ENCODE measurements at regions not wholly inside any gene's neighbourhood (a gene's known extent, or its start where the extent isn't known, plus 50 kb on each side); places are given as distances from the start of the nearest gene placed in this dataset.
"Not testable (repeated sequence)": the region's sequence is repeated elsewhere in the genome, so short reads cannot be mapped to it uniquely, and the experiment has no call there.

- H3K4me1 ChIP-seq (ENCODE audit: insufficient read depth, low read length) = no peaks in the 10 kb centered on the region
- H3K36me3 ChIP-seq (ENCODE audit: insufficient read depth, low read length) = no peaks in the 10 kb centered on the region
- TF ChIP-seq CTCF (IDR thresholded peaks at IDR 0.05; ENCODE audit: extremely low read depth, low read depth, low read length) = no peak
- H3K27me3 ChIP-seq (ENCODE audit: insufficient read depth, low read length) = peaks cover 15% of the 10 kb centered on the region
- no peaks in the 10 kb centered on the region for H3K79me2 ChIP-seq (ENCODE audit: insufficient read depth, low read length)
- H4K20me1 ChIP-seq (ENCODE audit: insufficient read depth, low read length) = no peaks in the 10 kb centered on the region
- no peak overlapping the region for H2AFZ ChIP-seq (ENCODE audit: low read length)
- DNase-seq (ENCODE audit: insufficient read length, low spot score, missing footprints) = no peak
- H3K27ac ChIP-seq (ENCODE audit: low read depth, low read length) = no peak overlapping the region
- H3K4me2 ChIP-seq (ENCODE audit: insufficient read depth, low read length) = no peak overlapping the region
- no peak overlapping the region for H3K4me3 ChIP-seq (ENCODE audit: insufficient read depth, low read length)
- H3K9me3 ChIP-seq (ENCODE audit: low read depth, low read length) = no peaks in the 10 kb centered on the region
Measured at GRCh38 chr4:138864961-138865720, 150.4 kb upstream of the NOCT start.

- Histone ChIP-seq H3K27ac (ENCODE audit: low read depth, low read length) (no peak overlapping the region), H3K27me3 (ENCODE audit: insufficient read depth, low read length) (peaks cover 15% of the 10 kb centered on the region), H3K79me2 (ENCODE audit: insufficient read depth, low read length) (no peaks in the 10 kb centered on the region), H3K36me3 (ENCODE audit: insufficient read depth, low read length) (no peaks in the 10 kb centered on the region), H4K20me1 (ENCODE audit: insufficient read depth, low read length) (no peaks in the 10 kb centered on the region), H3K4me3 (ENCODE audit: insufficient read depth, low read length) (no peak overlapping the region), H3K9me3 (ENCODE audit: low read depth, low read length) (no peaks in the 10 kb centered on the region), H3K4me1 (ENCODE audit: insufficient read depth, low read length) (no peaks in the 10 kb centered on the region), H3K4me2 (ENCODE audit: insufficient read depth, low read length) (no peak overlapping the region), H2AFZ (ENCODE audit: low read length) (no peak overlapping the region)
- no peak for TF ChIP-seq CTCF (IDR thresholded peaks at IDR 0.05; ENCODE audit: extremely low read depth, low read depth, low read length)
- DNase-seq (ENCODE audit: insufficient read length, low spot score, missing footprints) = no peak
Measured at GRCh38 chr4:138863160-138863559, 152.4 kb upstream of the NOCT start.

- no peak for DNase-seq (ENCODE audit: insufficient read length, low spot score, missing footprints)
- H3K4me2 ChIP-seq (ENCODE audit: insufficient read depth, low read length) = no peak overlapping the region
- no peaks in the 10 kb centered on the region for H4K20me1 ChIP-seq (ENCODE audit: insufficient read depth, low read length)
- no peaks in the 10 kb centered on the region for H3K9me3 ChIP-seq (ENCODE audit: low read depth, low read length)
- TF ChIP-seq CTCF (IDR thresholded peaks at IDR 0.05; ENCODE audit: extremely low read depth, low read depth, low read length) = no peak
- H3K27ac ChIP-seq (ENCODE audit: low read depth, low read length) = no peak overlapping the region
- no peak overlapping the region for H2AFZ ChIP-seq (ENCODE audit: low read length)
- H3K4me1 ChIP-seq (ENCODE audit: insufficient read depth, low read length) = no peaks in the 10 kb centered on the region
- no peaks in the 10 kb centered on the region for H3K36me3 ChIP-seq (ENCODE audit: insufficient read depth, low read length)
- peaks cover 11% of the 10 kb centered on the region for H3K27me3 ChIP-seq (ENCODE audit: insufficient read depth, low read length)
- H3K4me3 ChIP-seq (ENCODE audit: insufficient read depth, low read length) = no peak overlapping the region
- no peaks in the 10 kb centered on the region for H3K79me2 ChIP-seq (ENCODE audit: insufficient read depth, low read length)
Measured at GRCh38 chr4:138861135-138861534, 154.4 kb upstream of the NOCT start.

- not testable (repeated sequence) for H3K4me2 ChIP-seq (ENCODE audit: insufficient read depth, low read length); DNase-seq (ENCODE audit: insufficient read length, low spot score, missing footprints); H3K79me2 ChIP-seq (ENCODE audit: insufficient read depth, low read length); H4K20me1 ChIP-seq (ENCODE audit: insufficient read depth, low read length); H3K27me3 ChIP-seq (ENCODE audit: insufficient read depth, low read length); H3K9me3 ChIP-seq (ENCODE audit: low read depth, low read length); H3K4me1 ChIP-seq (ENCODE audit: insufficient read depth, low read length); H3K27ac ChIP-seq (ENCODE audit: low read depth, low read length); H3K36me3 ChIP-seq (ENCODE audit: insufficient read depth, low read length); H3K4me3 ChIP-seq (ENCODE audit: insufficient read depth, low read length); H2AFZ ChIP-seq (ENCODE audit: low read length)
Measured at GRCh38 chr4:138860357-138860756, 155.2 kb upstream of the NOCT start.
